SK-N-MC (cell line): ENCODE measurements at regions not wholly inside any gene's neighbourhood (a gene's known extent, or its start where the extent isn't known, plus 50 kb on each side); places are given as distances from the start of the nearest gene placed in this dataset.

Source experiments
- DNase-seq: peaks from one replicate; pipeline ENCODE4 v3.0.0-alpha.2; 2011; ENCODE audit warnings: low read depth, low spot score
- H3K27ac ChIP-seq: fragments of 200-600 bp; sonication (generic); 2 replicates; pipeline ENCODE4 v1.5.1; 2016; ENCODE audit warnings: mixed run types
- H3K36me3 ChIP-seq: fragments of 200-600 bp; sonication (generic); 2 replicates; pipeline ENCODE4 v1.6.1; 2017; ENCODE audit warnings: antibody characterized with exemption, low read length, mixed read lengths; ENCODE audit not compliant: insufficient read depth
- H3K4me3 ChIP-seq: fragments of 200-600 bp; sonication (generic); 2 replicates; pipeline ENCODE4 v1.5.1; 2016
- H3K9ac ChIP-seq: fragments of 200-600 bp; sonication (generic); 2 replicates; pipeline ENCODE4 v1.8.0; 2017; ENCODE audit warnings: mixed run types, mixed read lengths; ENCODE audit not compliant: insufficient read length
- H3K9me3 ChIP-seq: fragments of 200-600 bp; sonication (generic); 2 replicates; pipeline ENCODE4 v1.6.1; 2017; ENCODE audit warnings: low read depth, mild to moderate bottlenecking, antibody characterized with exemption, low read length, moderate library complexity, mixed read lengths
- EZH2 ChIP-seq: fragments of 200-600 bp; sonication (generic); IDR thresholded peaks from one replicate; pipeline ENCODE4 v1.6.1; 2017; ENCODE audit warnings: antibody characterized with exemption
- FOXP2 ChIP-seq: optimal IDR thresholded peaks from 2 replicates; pipeline ENCODE3; 2011; ENCODE audit warnings: mild to moderate bottlenecking, moderate library complexity; ENCODE audit not compliant: insufficient read depth; ENCODE audit errors: extremely low read length, control extremely low read depth
- POLR2AphosphoS5 ChIP-seq: IDR thresholded peaks from 2 replicates; pipeline ENCODE4 v1.6.1; 2012; ENCODE audit warnings: mild to moderate bottlenecking, low read depth, low read length, borderline replicate concordance

GRCh38 chr16:60346256-60346655 is 1612.1 kb upstream of the GOT2 start:
- TF ChIP-seq POLR2AphosphoS5 (no peak), EZH2 (no peak), FOXP2 (no peak)
- DNase-seq = no peak
- no peak overlapping the region for H3K9ac ChIP-seq
- H3K9me3 ChIP-seq = no peaks in the 10 kb centered on the region
- no peak overlapping the region for H3K27ac ChIP-seq
- no peaks in the 10 kb centered on the region for H3K36me3 ChIP-seq
- H3K4me3 ChIP-seq = no peak overlapping the region

GRCh38 chr16:60337671-60338070 is 1603.6 kb upstream of the GOT2 start:
- Histone ChIP-seq H3K9me3 (no peaks in the 10 kb centered on the region), H3K27ac (no peak overlapping the region), H3K4me3 (no peak overlapping the region), H3K36me3 (no peaks in the 10 kb centered on the region), H3K9ac (no peak overlapping the region)
- TF ChIP-seq FOXP2 = no peak
- TF ChIP-seq POLR2AphosphoS5 = no peak
- TF ChIP-seq EZH2 = no peak
- DNase-seq = no peak

DNA sequence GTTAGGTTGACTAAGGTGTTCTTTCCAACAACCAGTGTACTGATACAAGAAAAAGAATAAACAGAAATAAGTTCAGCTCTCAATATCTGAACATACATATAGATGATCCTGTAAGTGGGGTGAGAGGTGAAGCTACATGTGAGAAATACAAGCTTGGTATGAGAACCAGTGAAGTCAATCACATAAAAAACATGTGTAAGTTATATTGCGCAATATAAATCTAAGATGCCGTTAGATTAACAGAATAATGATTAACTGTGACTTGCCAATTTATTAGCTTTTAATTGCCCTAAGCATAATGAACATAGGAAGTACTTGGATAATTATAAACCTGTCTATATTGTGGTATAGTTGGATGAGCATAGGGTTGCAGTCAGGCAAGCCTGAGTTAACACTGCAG is 1597.1 kb upstream of the GOT2 start:
- no peaks in the 10 kb centered on the region for H3K9me3 ChIP-seq
- TF ChIP-seq EZH2 = no peak
- no peak for TF ChIP-seq FOXP2
- no peak for TF ChIP-seq POLR2AphosphoS5
- H3K4me3 ChIP-seq = no peak overlapping the region
- no peaks in the 10 kb centered on the region for H3K36me3 ChIP-seq
- no peak for DNase-seq
- H3K9ac ChIP-seq = no peak overlapping the region
- H3K27ac ChIP-seq = no peak overlapping the region

DNA sequence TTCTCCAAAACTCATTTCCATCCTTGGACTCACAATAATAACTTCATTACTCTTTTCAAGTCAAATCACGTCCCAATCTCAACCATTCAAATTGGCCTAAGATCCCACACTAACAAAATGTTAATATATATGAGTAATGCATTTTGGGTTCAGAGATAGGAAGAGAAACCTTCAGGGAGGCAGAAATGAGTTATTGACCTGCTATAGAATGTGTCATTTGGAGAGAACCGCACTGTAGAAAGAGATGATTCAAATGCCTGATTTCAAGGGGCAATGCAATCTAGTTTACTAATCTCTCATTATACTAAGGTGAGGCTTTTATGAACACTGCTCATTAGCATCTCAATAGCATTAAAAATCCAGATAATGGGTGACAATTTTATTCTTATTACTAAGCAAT is 1595.0 kb upstream of the GOT2 start:
- no peaks in the 10 kb centered on the region for H3K36me3 ChIP-seq
- H3K9ac ChIP-seq = no peak overlapping the region
- H3K27ac ChIP-seq = no peak overlapping the region
- no peak for DNase-seq
- H3K9me3 ChIP-seq = no peaks in the 10 kb centered on the region
- TF ChIP-seq FOXP2 = no peak
- TF ChIP-seq EZH2 = no peak
- no peak for TF ChIP-seq POLR2AphosphoS5
- no peak overlapping the region for H3K4me3 ChIP-seq

DNA sequence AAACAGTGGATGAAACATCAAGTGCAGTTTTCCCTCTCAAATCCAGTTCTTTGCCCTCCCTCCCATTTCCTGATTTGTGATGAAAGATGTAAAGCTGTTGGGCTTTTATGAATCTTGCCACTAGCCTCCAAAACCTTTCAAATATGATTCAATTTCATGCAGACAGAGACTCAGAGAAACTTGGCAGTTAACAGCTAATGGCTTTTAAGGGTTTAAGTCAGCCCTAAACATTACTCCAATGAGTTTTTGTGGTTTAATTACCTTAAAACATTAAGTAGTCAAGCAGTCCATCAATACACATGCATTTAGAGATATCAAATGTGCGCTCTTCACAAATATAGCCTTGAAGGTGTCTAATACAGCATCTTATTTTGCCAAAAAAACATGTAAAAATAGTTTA is 1594.0 kb upstream of the GOT2 start:
- no peak overlapping the region for H3K27ac ChIP-seq
- no peaks in the 10 kb centered on the region for H3K36me3 ChIP-seq
- TF ChIP-seq EZH2 (no peak), FOXP2 (no peak), POLR2AphosphoS5 (no peak)
- H3K4me3 ChIP-seq = no peak overlapping the region
- no peaks in the 10 kb centered on the region for H3K9me3 ChIP-seq
- H3K9ac ChIP-seq = no peak overlapping the region
- DNase-seq = no peak

- no peak overlapping the region for H3K4me3 ChIP-seq
- H3K9me3 ChIP-seq = no peaks in the 10 kb centered on the region
- no peak overlapping the region for H3K27ac ChIP-seq
- no peaks in the 10 kb centered on the region for H3K36me3 ChIP-seq
- TF ChIP-seq FOXP2 (no peak), EZH2 (no peak), POLR2AphosphoS5 (no peak)
- DNase-seq = no peak
- H3K9ac ChIP-seq = no peak overlapping the region
Measured at GRCh38 chr16:60318486-60318885, 1584.4 kb upstream of the GOT2 start.

DNA sequence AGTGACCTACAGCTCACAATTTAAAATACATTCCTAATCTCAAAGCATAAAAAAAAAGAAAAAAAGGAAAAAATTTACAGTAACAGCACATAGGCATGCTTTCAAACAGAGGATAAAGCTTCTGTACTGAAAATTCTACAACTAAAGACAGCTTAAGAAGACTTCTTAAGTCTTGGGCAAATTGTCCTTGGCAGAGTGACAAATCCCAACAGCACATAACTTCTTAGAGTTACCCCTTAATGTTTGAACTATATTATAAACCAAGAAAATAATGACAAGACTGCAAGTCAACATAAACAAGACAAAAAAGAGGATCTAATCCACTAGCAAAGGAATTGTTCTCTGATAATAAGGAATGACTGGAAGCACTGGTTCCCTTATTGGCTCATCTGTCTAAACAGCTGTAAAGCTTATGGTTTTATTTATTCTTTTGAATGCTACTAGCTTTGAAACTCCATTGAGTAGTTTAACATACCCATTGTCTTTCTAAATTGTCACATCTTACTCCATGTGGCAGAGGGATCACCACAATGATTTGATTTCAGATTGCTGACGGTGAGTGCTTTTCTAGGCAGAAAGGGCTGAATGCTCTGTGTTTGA is 1576.8 kb upstream of the GOT2 start:
- Histone ChIP-seq H3K27ac (no peak overlapping the region), H3K9me3 (no peaks in the 10 kb centered on the region), H3K9ac (no peak overlapping the region), H3K4me3 (no peak overlapping the region), H3K36me3 (no peaks in the 10 kb centered on the region)
- DNase-seq = no peak
- TF ChIP-seq EZH2 (no peak), FOXP2 (no peak)

- Histone ChIP-seq H3K9ac (no peak overlapping the region), H3K27ac (no peak overlapping the region), H3K36me3 (no peaks in the 10 kb centered on the region)
Measured at GRCh38 chr16:60304720-60305119, 1570.6 kb upstream of the GOT2 start.

DNA sequence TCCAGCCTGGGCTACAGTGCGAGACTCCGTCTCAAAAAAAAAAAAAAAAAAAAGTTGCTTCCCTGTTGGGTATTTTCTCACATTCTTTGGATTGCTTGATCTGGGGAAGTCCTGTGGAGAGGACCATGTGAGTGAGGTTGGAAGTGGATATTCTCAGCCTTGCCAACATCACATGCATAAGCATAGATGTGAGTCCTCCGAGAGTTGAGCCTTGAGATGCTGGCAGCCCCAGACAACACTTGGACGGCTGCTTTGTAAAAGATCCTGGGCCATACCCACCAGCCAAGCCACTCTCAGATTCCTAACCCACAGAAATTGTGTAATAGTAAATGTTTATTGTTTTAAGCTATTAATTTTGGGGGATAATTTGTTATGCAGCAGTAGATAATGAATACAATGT is 1570.0 kb upstream of the GOT2 start:
- Histone ChIP-seq H3K27ac (no peak overlapping the region), H3K9ac (no peak overlapping the region), H3K36me3 (no peaks in the 10 kb centered on the region), H3K9me3 (no peaks in the 10 kb centered on the region), H3K4me3 (no peak overlapping the region)
- TF ChIP-seq FOXP2 (no peak), POLR2AphosphoS5 (no peak), EZH2 (no peak)
- DNase-seq = no peak

More at GRCh38 chr16:60304720-60305119, 1570.6 kb upstream of the GOT2 start:
- Histone ChIP-seq H3K4me3 (no peak overlapping the region), H3K9me3 (no peaks in the 10 kb centered on the region)
- no peak for TF ChIP-seq FOXP2
- no peak for TF ChIP-seq POLR2AphosphoS5
- TF ChIP-seq EZH2 = no peak
- DNase-seq = no peak
